GM18951 (cell line): ENCODE measurements at regions not wholly inside any gene's neighbourhood (a gene's known extent, or its start where the extent isn't known, plus 50 kb on each side); places are given as distances from the start of the nearest gene placed in this dataset.
"Not testable (repeated sequence)": the region's sequence is repeated elsewhere in the genome, so short reads cannot be mapped to it uniquely, and the experiment has no call there.

ENCODE experiments used
- POLR2A ChIP-seq: IDR thresholded peaks from 4 replicates; pipeline ENCODE4 v1.6.1; 2011; ENCODE audit warnings: mild to moderate bottlenecking; ENCODE audit not compliant: insufficient read length, insufficient read depth; ENCODE audit errors: extremely low read depth
- in situ Hi-C: fragments of 300-500 bp; cut with MboI; formaldehyde crosslinking; loops from one replicate; pipeline ENCODE4 v1.12.0; 2022; ENCODE audit warnings: low sequenced_read_pairs, mixed read lengths, inconsistent platforms; ENCODE audit not compliant: unreplicated experiment

- in situ Hi-C loops = no loop called here
- no peak for TF ChIP-seq POLR2A
Observed at GRCh38 chr14:50023671-50024490, 92.5 kb downstream of the VCPKMT start.

GRCh38 chr14:50025073-50025472 lies 91.3 kb downstream of the VCPKMT start:
- in situ Hi-C loops = no loop called here
- TF ChIP-seq POLR2A = no peak

GRCh38 chr14:50025776-50026175 lies 90.6 kb downstream of the VCPKMT start:
- no peak for TF ChIP-seq POLR2A
- in situ Hi-C loops = no loop called here

GRCh38 chr14:50026396-50026795 lies 90.0 kb downstream of the VCPKMT start:
- in situ Hi-C loops = no loop called here
- no peak for TF ChIP-seq POLR2A

- in situ Hi-C loops = no loop called here
- TF ChIP-seq POLR2A = no peak
Observed at GRCh38 chr14:50027816-50028215, 88.6 kb downstream of the VCPKMT start.

GRCh38 chr14:50028458-50028857 lies 87.9 kb downstream of the VCPKMT start:
- no peak for TF ChIP-seq POLR2A
- in situ Hi-C loops = no loop called here

GRCh38 chr14:50030036-50030435 lies 86.3 kb downstream of the VCPKMT start:
- no peak for TF ChIP-seq POLR2A
- in situ Hi-C loops = no loop called here

- in situ Hi-C loops = not testable (repeated sequence)
Observed at GRCh38 chr14:50030911-50031310, 85.5 kb downstream of the VCPKMT start.

GRCh38 chr14:50031602-50032313 lies 84.6 kb downstream of the VCPKMT start:
- no peak for TF ChIP-seq POLR2A
- in situ Hi-C loops = no loop called here

- in situ Hi-C loops = not testable (repeated sequence)
Observed at GRCh38 chr14:50032462-50033167, 83.8 kb downstream of the VCPKMT start.

GRCh38 chr14:50035214-50035613 lies 81.2 kb downstream of the VCPKMT start:
- in situ Hi-C loops = no loop called here
- no peak for TF ChIP-seq POLR2A

GRCh38 chr14:50036211-50036610 lies 80.2 kb downstream of the VCPKMT start:
- in situ Hi-C loops = no loop called here
- no peak for TF ChIP-seq POLR2A

- TF ChIP-seq POLR2A = no peak
- in situ Hi-C loops = no loop called here
Observed at GRCh38 chr14:50036637-50037036, 79.7 kb downstream of the VCPKMT start.

GRCh38 chr14:50037240-50037639 lies 79.1 kb downstream of the VCPKMT start:
- TF ChIP-seq POLR2A = no peak
- in situ Hi-C loops = no loop called here

GRCh38 chr14:50037852-50038251 lies 78.5 kb downstream of the VCPKMT start:
- TF ChIP-seq POLR2A = no peak
- in situ Hi-C loops = no loop called here
